GM12878 (cell line): ENCODE measurements at regions not wholly inside any gene's neighbourhood (a gene's known extent, or its start where the extent isn't known, plus 50 kb on each side); places are given as distances from the start of the nearest gene placed in this dataset.

Experiments used
- ATAC-seq: fragments of 200-7000 bp; cut with Tn5 transposase; 3 replicates; pipeline ENCODE4 v1.9.1; 2020; ENCODE audit warnings: mild to moderate bottlenecking, moderate library complexity
- BruUV-seq: library from RNA; stranded (reverse); fragments of 400-500 nt; replicated peaks from 2 replicates; lab custom pipeline; 2021; lab: Mats Ljungman, UMichigan
- CTCF ChIA-PET: fragments of 300-600 bp; sonication (Branson Sonifier 250); formaldehyde crosslinking; extraction: SDS; loops from one replicate; lab custom pipeline; 2021; ENCODE audit warnings: inconsistent platforms; lab: Yijun Ruan, JAX
- POLR2A ChIA-PET: fragments of 350-600 bp; formaldehyde crosslinking; extraction: SDS; loops from one replicate; lab custom pipeline; 2021; ENCODE audit warnings: inconsistent platforms; lab: Charles Lee
- RAD21 ChIA-PET: fragments of 300-600 bp; sonication (Branson Sonifier 250); formaldehyde crosslinking; loops from one replicate; lab custom pipeline; 2023; ENCODE audit warnings: antibody characterized with exemption; ENCODE audit not compliant: unreplicated experiment; lab: Charles Lee
- SMC1A ChIA-PET: fragments of 300-600 bp; sonication (Branson Sonifier 250); formaldehyde crosslinking; loops from one replicate; lab custom pipeline; 2023; ENCODE audit not compliant: unreplicated experiment, uncharacterized antibody; lab: Charles Lee
- DNase-seq: peaks from one replicate; pipeline ENCODE4 v3.0.0-alpha.2; 2011; ENCODE audit warnings: low read depth, low spot score
- FAIRE-seq: peaks from 3 replicates; lab custom pipeline; 2011; peaks lifted over from hg19 to GRCh38; lab: Jason Lieb, UNC
- H2AFZ ChIP-seq: 2 replicates; pipeline ENCODE4 v1.6.0; 2011; ENCODE audit warnings: low read depth, low read length, control low read depth; ENCODE audit not compliant: control insufficient read depth
- H3K27ac ChIP-seq: 2 replicates; pipeline ENCODE4 v1.5.1; 2011; ENCODE audit warnings: control low read depth; ENCODE audit not compliant: control insufficient read depth, insufficient read depth
- H3K27me3 ChIP-seq, 2 experiments: replicated peaks in 1 of 2; 2 replicates each; pipeline versions ENCODE4 v1.6.0 to v1.6.1; 2011; ENCODE audit warnings: low read length in 1 of 2; ENCODE audit not compliant: control insufficient read depth in 2 of 2, insufficient read depth in 2 of 2
- H3K36me3 ChIP-seq, 2 experiments: 2 replicates each; pipeline ENCODE4 v1.5.1; 2011; ENCODE audit warnings: low read length in 1 of 2; ENCODE audit not compliant: control insufficient read depth in 2 of 2, insufficient read depth in 2 of 2
- H3K4me1 ChIP-seq: 2 replicates; pipeline ENCODE4 v1.6.1; 2011; ENCODE audit warnings: mild to moderate bottlenecking, low read length, moderate library complexity, mixed read lengths; ENCODE audit not compliant: control insufficient read depth, insufficient read depth
- H3K4me2 ChIP-seq: 2 replicates; pipeline ENCODE4 v1.6.0; 2011; ENCODE audit warnings: control low read depth; ENCODE audit not compliant: control insufficient read depth, insufficient read depth
- H3K4me3 ChIP-seq: fragments of 200-600 bp; sonication (generic); 2 replicates; pipeline ENCODE4 v1.5.1; 2016
- H3K79me2 ChIP-seq: 2 replicates; pipeline ENCODE4 v1.6.0; 2011; ENCODE audit warnings: low read length; ENCODE audit not compliant: control insufficient read depth, insufficient read depth
- H3K9ac ChIP-seq: 2 replicates; pipeline ENCODE4 v1.8.0; 2011; ENCODE audit warnings: low read length, control low read depth, mixed read lengths; ENCODE audit not compliant: control insufficient read depth, insufficient read depth
- H3K9me3 ChIP-seq: replicated peaks from 3 replicates; pipeline ENCODE4 v1.5.1; 2011; ENCODE audit warnings: mild to moderate bottlenecking, low read length; ENCODE audit not compliant: control insufficient read depth, insufficient read depth
- H4K20me1 ChIP-seq: 2 replicates; pipeline ENCODE4 v1.6.0; 2011; ENCODE audit not compliant: control insufficient read depth, insufficient read depth
- ATF7 ChIP-seq: fragments of 450-650 bp; IDR thresholded peaks from 2 replicates; pipeline ENCODE4 v1.6.1; 2016; ENCODE audit warnings: low read depth, mild to moderate bottlenecking
- BHLHE40 ChIP-seq, 2 experiments: fragments of 450-650 bp in 1 of 2; IDR thresholded peaks; 2 replicates each; pipeline ENCODE4 v1.6.1; 2011 to 2017; ENCODE audit warnings: low read depth in 2 of 2, borderline replicate concordance in 1 of 2, improper control_type of control experiment in 1 of 2, low read length in 1 of 2, mild to moderate bottlenecking in 1 of 2
- GATAD2B ChIP-seq: fragments of 450-650 bp; conservative IDR thresholded peaks from 2 replicates; pipeline ENCODE4 v1.6.1; 2017; ENCODE audit warnings: low read depth, mild to moderate bottlenecking, moderate library complexity
- NR2C1 ChIP-seq: fragments of 450-650 bp; IDR thresholded peaks from 2 replicates; pipeline ENCODE4 v1.6.1; 2017; ENCODE audit warnings: antibody characterized with exemption, mild to moderate bottlenecking, moderate library complexity
- PKNOX1 ChIP-seq: fragments of 450-650 bp; IDR thresholded peaks from 2 replicates; pipeline ENCODE4 v1.6.1; 2016; ENCODE audit warnings: mild to moderate bottlenecking
- SREBF1 ChIP-seq: IDR thresholded peaks from 2 replicates; pipeline ENCODE4 v1.6.1; 2012; ENCODE audit warnings: mild to moderate bottlenecking, low read length
- SREBF2 ChIP-seq: IDR thresholded peaks from 2 replicates; pipeline ENCODE4 v1.6.1; 2012; ENCODE audit warnings: mild to moderate bottlenecking, low read length
- USF1 ChIP-seq: IDR thresholded peaks from 2 replicates; pipeline ENCODE4 v1.6.1; 2011; ENCODE audit warnings: borderline replicate concordance, low read depth, mild to moderate bottlenecking, moderate library complexity, mixed read lengths, low read length; ENCODE audit not compliant: insufficient read depth; ENCODE audit errors: extremely low read length
- YBX1 ChIP-seq: fragments of 450-650 bp; IDR thresholded peaks from 2 replicates; pipeline ENCODE4 v1.6.1; 2016; ENCODE audit warnings: antibody characterized with exemption
- ZSCAN29 ChIP-seq: fragments of 450-650 bp; IDR thresholded peaks from 2 replicates; pipeline ENCODE4 v1.6.1; 2017; ENCODE audit warnings: mild to moderate bottlenecking, moderate library complexity
- WGBS: methylation state at CpG from one replicate; pipeline ENCODE4 v1.1.6; 2016; ENCODE audit warnings: low lambda C conversion rate; ENCODE audit not compliant: insufficient replicate concordance, insufficient coverage; ENCODE audit errors: missing lambda C conversion rate; 5-methylcytosine and 5-hydroxymethylcytosine counted together
- in situ Hi-C: fragments of 300-500 bp; cut with MboI; formaldehyde crosslinking; loops from 9 replicates; pipeline ENCODE4 v1.14.3; 2018; ENCODE audit warnings: mixed read lengths
- intact Hi-C: fragments of 100-400 bp; cut with micrococcal nuclease; formaldehyde crosslinking; loops from one replicate; pipeline ENCODE4 v1.14.2; 2022; ENCODE audit not compliant: unreplicated experiment

GRCh38 chr4:138857416-138857815 is 158.2 kb upstream of the NOCT start:
- BruUV-seq = no TSS peak
- ChIA-PET SMC1A (no interaction called here), POLR2A (no interaction called here), RAD21 (no interaction called here), CTCF (no interaction called here)
- no peaks in the 10 kb centered on the region for H4K20me1 ChIP-seq
- no peak overlapping the region for H3K27ac ChIP-seq
- H3K9ac ChIP-seq = no peak overlapping the region
- no peak overlapping the region for H3K4me2 ChIP-seq
- no peaks in the 10 kb centered on the region for H3K79me2 ChIP-seq
- no peaks in the 10 kb centered on the region for H3K4me1 ChIP-seq
- in situ Hi-C loops (no loop called here), intact Hi-C loops (no loop called here)
- H3K27me3 ChIP-seq = no peaks in the 10 kb centered on the region; a peak in 1 of 4 replicates
- ATAC-seq = no peak
- TF ChIP-seq BHLHE40 (IDR thresholded peaks at IDR 0.05; ENCODE audit: borderline replicate concordance in 1 of 2, low read depth in 2 of 2, low read length in 1 of 2) = no peak
- no peak for TF ChIP-seq YBX1
- TF ChIP-seq USF1 = no peak
- H3K9me3 ChIP-seq = no peaks in the 10 kb centered on the region
- H3K4me3 ChIP-seq = no peak overlapping the region
- no peak overlapping the region for H2AFZ ChIP-seq
- FAIRE-seq = no peak
- no peak for DNase-seq
- 0% methylated on average over 2 of the region's 2 CpGs for WGBS
- no peaks in the 10 kb centered on the region for H3K36me3 ChIP-seq

- WGBS = 58% methylated on average over 2 of the region's 2 CpGs
- no peak for ATAC-seq
- BruUV-seq = no TSS peak
- Histone ChIP-seq H3K9ac (no peak overlapping the region), H3K27ac (no peak overlapping the region), H3K4me1 (no peaks in the 10 kb centered on the region), H3K27me3 (peaks cover 0 to 1% of the 10 kb centered on the region in 2 experiments; a peak in 2 of 4 replicates), H3K36me3 (no peaks in the 10 kb centered on the region), H3K79me2 (no peaks in the 10 kb centered on the region), H4K20me1 (no peaks in the 10 kb centered on the region), H3K9me3 (no peaks in the 10 kb centered on the region), H2AFZ (no peak overlapping the region), H3K4me3 (no peak overlapping the region), H3K4me2 (no peak overlapping the region)
- CTCF ChIA-PET = no interaction called here
- no peak for FAIRE-seq
- RAD21 ChIA-PET = no interaction called here
- intact Hi-C loops (no loop called here), in situ Hi-C loops (no loop called here)
- POLR2A ChIA-PET = no interaction called here
- DNase-seq = no peak
- SMC1A ChIA-PET = no interaction called here
- TF ChIP-seq SREBF2 = no peak
- no peak for TF ChIP-seq ZSCAN29
- no peak for TF ChIP-seq SREBF1
- TF ChIP-seq NR2C1 = no peak
- TF ChIP-seq ATF7 = no peak
- TF ChIP-seq GATAD2B = no peak
- no peak for TF ChIP-seq PKNOX1
- TF ChIP-seq USF1 = no peak
Observed at GRCh38 chr4:138852681-138853080, 162.9 kb upstream of the NOCT start.
